Epithelial cell of esophagus (primary cell): ENCODE measurements at regions not wholly inside any gene's neighbourhood (a gene's known extent, or its start where the extent isn't known, plus 50 kb on each side); places are given as distances from the start of the nearest gene placed in this dataset.

Source experiments
- DNase-seq: peaks from one replicate; pipeline ENCODE4 v3.0.0; 2010; ENCODE audit warnings: low read depth
- H3K4me3 ChIP-seq: 2 replicates; pipeline ENCODE4 v1.5.1; 2011; ENCODE audit warnings: mild to moderate bottlenecking, low read length, control low read depth
- TF ChIP-seq, protein P1 (sequence below): IDR thresholded peaks from 2 replicates; pipeline ENCODE4 v1.5.1; 2011; ENCODE audit warnings: low read depth, mild to moderate bottlenecking, low read length, control low read depth, inconsistent platforms; ENCODE audit not compliant: insufficient read depth; ENCODE audit errors: missing control alignments

DNA sequence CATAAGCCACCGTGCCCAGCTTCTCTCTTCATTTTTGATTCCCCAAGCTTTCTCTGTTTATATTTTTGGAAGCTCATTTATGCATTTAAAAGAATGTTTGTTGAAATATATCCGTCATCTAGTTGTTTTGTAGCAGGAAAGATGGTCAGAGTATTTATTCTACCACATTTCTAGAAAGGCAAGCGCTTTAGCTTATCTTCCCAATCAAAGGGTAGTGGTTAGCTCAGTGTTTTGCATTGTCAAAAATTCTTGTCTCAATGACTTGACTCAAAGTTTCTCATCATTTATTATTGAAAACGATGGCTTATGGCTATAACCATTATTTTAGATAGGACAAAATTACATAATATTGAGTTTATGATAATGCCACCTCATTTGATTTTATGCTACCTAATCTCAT lies 116.1 kb upstream of the ZP4 start:
- no peak for DNase-seq
- no peak overlapping the region for H3K4me3 ChIP-seq
- TF ChIP-seq, protein P1, sequence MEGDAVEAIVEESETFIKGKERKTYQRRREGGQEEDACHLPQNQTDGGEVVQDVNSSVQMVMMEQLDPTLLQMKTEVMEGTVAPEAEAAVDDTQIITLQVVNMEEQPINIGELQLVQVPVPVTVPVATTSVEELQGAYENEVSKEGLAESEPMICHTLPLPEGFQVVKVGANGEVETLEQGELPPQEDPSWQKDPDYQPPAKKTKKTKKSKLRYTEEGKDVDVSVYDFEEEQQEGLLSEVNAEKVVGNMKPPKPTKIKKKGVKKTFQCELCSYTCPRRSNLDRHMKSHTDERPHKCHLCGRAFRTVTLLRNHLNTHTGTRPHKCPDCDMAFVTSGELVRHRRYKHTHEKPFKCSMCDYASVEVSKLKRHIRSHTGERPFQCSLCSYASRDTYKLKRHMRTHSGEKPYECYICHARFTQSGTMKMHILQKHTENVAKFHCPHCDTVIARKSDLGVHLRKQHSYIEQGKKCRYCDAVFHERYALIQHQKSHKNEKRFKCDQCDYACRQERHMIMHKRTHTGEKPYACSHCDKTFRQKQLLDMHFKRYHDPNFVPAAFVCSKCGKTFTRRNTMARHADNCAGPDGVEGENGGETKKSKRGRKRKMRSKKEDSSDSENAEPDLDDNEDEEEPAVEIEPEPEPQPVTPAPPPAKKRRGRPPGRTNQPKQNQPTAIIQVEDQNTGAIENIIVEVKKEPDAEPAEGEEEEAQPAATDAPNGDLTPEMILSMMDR = no peak

DNA sequence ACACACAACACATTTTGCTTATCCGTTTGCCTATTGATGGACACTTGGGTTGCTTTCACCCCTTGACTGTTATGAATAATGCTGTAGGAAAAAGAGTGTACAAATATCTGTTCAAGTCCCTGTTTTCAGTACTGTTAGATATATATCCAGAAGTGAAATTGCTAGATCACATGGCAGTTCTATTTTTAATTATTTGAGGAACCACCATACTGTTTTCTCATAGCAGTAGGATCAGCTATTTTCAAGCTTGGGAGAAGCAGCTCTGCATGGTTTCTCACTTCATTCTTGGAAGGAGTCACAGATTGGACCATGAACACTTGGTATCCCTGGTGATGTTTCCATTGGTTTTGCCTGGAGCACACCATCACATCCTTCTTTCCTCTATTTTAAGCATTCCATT lies 114.4 kb upstream of the ZP4 start:
- no peak for DNase-seq
- H3K4me3 ChIP-seq = no peak overlapping the region
- TF ChIP-seq, protein P1 = no peak

DNA sequence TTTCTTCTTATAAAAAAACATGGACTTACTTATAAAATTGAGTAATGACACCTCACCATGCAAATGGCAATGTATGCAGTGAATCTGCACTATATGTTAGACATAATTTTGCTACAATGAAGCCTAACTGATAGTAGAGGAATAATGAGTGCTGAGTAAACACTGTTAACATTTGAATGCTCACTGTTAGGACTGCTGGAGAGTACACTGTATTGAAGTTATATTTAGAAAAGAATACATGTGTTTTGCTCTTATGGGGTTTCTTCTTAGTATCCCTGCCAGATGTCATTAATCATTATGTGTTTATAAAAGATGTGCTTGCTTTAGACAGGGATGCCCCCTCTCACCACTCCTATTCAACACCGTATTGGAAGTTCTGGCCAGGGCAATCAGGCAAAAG lies 111.1 kb upstream of the ZP4 start:
- TF ChIP-seq, protein P1 = no peak
- no peak for DNase-seq
- H3K4me3 ChIP-seq = no peak overlapping the region

DNA sequence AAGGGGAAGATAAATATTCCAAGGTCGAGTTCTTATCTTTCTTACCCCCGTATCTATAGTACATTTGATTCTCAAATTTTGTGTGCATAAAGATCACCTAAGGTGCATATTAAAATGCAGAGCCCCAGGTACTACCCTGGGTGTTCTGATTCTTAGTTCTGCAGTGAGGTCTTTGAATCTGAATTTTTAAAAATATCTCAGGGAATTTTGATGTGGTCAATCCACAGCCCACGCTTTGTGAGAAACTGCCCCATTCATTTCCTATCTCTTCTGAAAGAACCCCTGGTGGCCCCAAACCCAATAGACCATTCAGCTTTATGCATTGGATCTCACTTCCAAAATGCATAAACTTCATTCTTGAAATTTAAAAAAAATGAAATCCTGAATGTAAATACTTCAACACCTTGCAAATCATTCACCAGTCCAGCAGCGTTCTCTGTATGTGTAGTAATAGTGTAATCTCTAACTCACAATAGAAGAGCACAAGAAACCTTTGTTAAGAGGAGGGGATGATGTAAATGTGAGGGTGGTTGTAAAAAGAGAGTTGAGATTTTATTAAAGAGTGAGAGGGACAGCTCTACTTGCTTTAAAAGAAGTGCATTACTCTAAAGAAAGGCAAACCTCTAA lies 108.8 kb upstream of the ZP4 start:
- H3K4me3 ChIP-seq = no peak overlapping the region

DNA sequence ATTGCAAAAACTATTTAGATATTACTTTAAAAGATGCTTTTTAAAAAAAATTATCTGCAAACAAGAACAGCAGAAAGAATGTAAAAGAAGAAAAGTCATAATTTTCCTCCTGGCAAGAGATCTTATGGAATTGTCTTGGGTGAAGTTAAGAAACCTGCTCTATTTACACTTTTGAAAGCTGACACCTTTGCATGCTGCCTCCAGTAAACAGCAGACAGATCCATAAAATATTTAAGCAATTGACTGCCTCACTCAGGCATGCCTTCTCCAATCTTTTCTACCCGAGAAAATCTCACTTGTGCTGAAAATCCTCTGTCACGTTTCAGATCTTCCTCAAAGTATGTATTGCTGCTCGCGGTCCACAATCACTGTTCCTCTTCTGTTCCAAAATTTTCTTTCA lies 107.9 kb upstream of the ZP4 start:
- TF ChIP-seq, protein P1 = no peak
- DNase-seq = no peak
- H3K4me3 ChIP-seq = no peak overlapping the region

More for the DNA sequence above, 108.8 kb upstream of the ZP4 start:
- TF ChIP-seq, protein P1 = no peak
- no peak for DNase-seq

DNA sequence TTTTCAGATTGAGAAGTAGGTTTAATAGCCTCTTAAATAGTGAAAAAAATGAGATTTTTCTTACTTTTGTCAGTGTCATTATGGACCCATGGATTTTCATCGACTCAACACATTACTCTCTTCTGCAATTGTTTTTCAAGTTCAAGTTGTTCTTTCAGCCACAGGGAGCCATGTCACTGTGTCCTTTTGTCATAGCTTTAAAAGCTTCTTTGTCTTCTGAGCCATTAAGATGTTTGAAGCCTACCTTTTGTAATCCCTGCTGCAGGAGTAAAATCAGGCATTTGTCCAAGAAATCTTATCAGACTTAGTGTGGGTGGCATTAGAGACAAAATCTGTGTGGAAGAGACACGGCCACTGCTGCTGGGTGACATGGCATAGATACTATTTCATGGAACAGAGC lies 92.8 kb upstream of the ZP4 start:
- TF ChIP-seq, protein P1 = no peak
- H3K4me3 ChIP-seq = no peak overlapping the region
- no peak for DNase-seq

DNA sequence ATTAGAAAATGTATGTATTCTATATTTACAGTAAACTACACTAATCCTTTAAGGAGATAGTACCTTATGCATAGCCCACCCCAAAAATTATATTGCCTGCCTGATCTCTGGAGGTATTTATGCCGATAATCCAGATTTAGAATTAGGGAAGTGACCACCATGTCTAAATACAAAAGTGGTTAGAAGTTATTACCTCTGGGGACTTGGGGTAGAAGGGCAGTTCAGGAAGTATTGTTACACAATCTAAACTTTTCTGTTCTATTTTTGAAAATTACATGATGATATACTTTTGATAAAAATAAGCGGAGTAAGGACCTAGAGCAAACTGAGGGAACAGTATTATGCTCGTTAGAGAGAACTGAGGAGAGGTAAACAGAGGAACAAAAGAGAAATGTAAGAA lies 90.5 kb upstream of the ZP4 start:
- H3K4me3 ChIP-seq = no peak overlapping the region
- TF ChIP-seq, protein P1 = no peak
- no peak for DNase-seq
